ENCODE measurements at regions not wholly inside any gene's neighbourhood (a gene's known extent, or its start where the extent isn't known, plus 50 kb on each side); places are given as distances from the start of the nearest gene placed in this dataset.

- TF ChIP-seq ETS1 (conservative IDR thresholded peaks at IDR 0.05; ENCODE audit: control insufficient read depth, low read depth, low read length) = no peak
- TF ChIP-seq ZNF778 (CRISPR knock-in tag; IDR thresholded peaks at IDR 0.05) = no peak
- TF ChIP-seq KLF13 (tag; IDR thresholded peaks at IDR 0.05; ENCODE audit: borderline replicate concordance, low read depth) = no peak
- no peak for TF ChIP-seq ARNT (IDR thresholded peaks at IDR 0.05)
These were observed 249.3 kb upstream of the ZNF717 start (continued) for GRCh38 chr3:76034649-76035048.

GRCh38 chr3:76035117-76035516 is 249.8 kb upstream of the ZNF717 start:
- BruUV-seq (replicated peaks) = no TSS peak
- no peaks in the 10 kb centered on the region for H4K20me1 ChIP-seq (replicated peaks; ENCODE audit: control insufficient read depth, insufficient read depth, low read length)
- H3K4me2 ChIP-seq (ENCODE audit: insufficient read depth, low read length) = no peak overlapping the region
- H3K79me2 ChIP-seq (ENCODE audit: control insufficient read depth, insufficient read depth, low read length) = no peaks in the 10 kb centered on the region
- H3K4me3 ChIP-seq = no peak overlapping the region
- H3K36me3 ChIP-seq (ENCODE audit: control insufficient read depth, insufficient read depth, low read length) = no peaks in the 10 kb centered on the region
- in situ Hi-C loops (cut with MboI) (no loop called here), intact Hi-C loops (cut with micrococcal nuclease) (no loop called here)
- H3K9ac ChIP-seq (ENCODE audit: insufficient read depth in 1 of 2, low read depth in 2 of 2, low read length in 2 of 2) = no peak overlapping the region
- 18% methylated on average over 2 of the region's 2 CpGs for WGBS (ENCODE audit: insufficient coverage, low coverage, missing lambda C conversion rate)
- CTCF ChIA-PET (ENCODE audit: low intra/inter-chr PET ratio) = no interaction called here
- no peak overlapping the region for H2AFZ ChIP-seq (ENCODE audit: low read depth, low read length)
- no peaks in the 10 kb centered on the region for H3K4me1 ChIP-seq (replicated peaks in 1 of 2; ENCODE audit: control insufficient read depth in 2 of 2, insufficient read depth in 2 of 2, low read length in 2 of 2)
- ATAC-seq (no peak), FAIRE-seq (no peak), DNase-seq (ENCODE audit: extremely low read depth in 1 of 4, low spot score in 3 of 4) (no peak)
- no peaks in the 10 kb centered on the region; the same call in none of the 2 replicates for H3K9me3 ChIP-seq (replicated peaks; ENCODE audit: control insufficient read depth, insufficient read depth, low read depth, low read length)
- no peaks in the 10 kb centered on the region for H3K9me1 ChIP-seq (ENCODE audit: control insufficient read depth, insufficient read depth, low read length)
- no peak overlapping the region for H3K27ac ChIP-seq (ENCODE audit: extremely low read depth, low read depth, low read length)
- no peaks in the 10 kb centered on the region for H3K27me3 ChIP-seq (ENCODE audit: control insufficient read depth in 2 of 2, insufficient read depth in 2 of 2, low read length in 2 of 2)
- POLR2A ChIA-PET = no interaction called here
- TF ChIP-seq ELF4 (CRISPR knock-in tag; IDR thresholded peaks at IDR 0.05) (no peak), KDM4B (IDR thresholded peaks at IDR 0.05; ENCODE audit: borderline replicate concordance in 2 of 2, low read depth in 1 of 2) (no peak), ZNF318 (IDR thresholded peaks at IDR 0.05; ENCODE audit: borderline replicate concordance in 1 of 2, low read depth in 1 of 2) (no peak), HNRNPLL (IDR thresholded peaks at IDR 0.05; ENCODE audit: low read depth, low read length, poor library complexity, severe bottlenecking) (no peak), DNMT1 (IDR thresholded peaks at IDR 0.05) (no peak), ZSCAN29 (IDR thresholded peaks at IDR 0.05) (no peak), DDX20 (tag; IDR thresholded peaks at IDR 0.05; ENCODE audit: low read depth) (no peak)

All from K562 (cell line).